NOMO-1 treated with dmso at 0.1 percent for 144 hours (cell line): ENCODE measurements at regions not wholly inside any gene's neighbourhood (a gene's known extent, or its start where the extent isn't known, plus 50 kb on each side); places are given as distances from the start of the nearest gene placed in this dataset.

Experiments used
- DNase-seq: peaks from one replicate; lab custom pipeline; 2025; ENCODE audit not compliant: unreplicated experiment; lab: John Stamatoyannopoulos, UW

DNA sequence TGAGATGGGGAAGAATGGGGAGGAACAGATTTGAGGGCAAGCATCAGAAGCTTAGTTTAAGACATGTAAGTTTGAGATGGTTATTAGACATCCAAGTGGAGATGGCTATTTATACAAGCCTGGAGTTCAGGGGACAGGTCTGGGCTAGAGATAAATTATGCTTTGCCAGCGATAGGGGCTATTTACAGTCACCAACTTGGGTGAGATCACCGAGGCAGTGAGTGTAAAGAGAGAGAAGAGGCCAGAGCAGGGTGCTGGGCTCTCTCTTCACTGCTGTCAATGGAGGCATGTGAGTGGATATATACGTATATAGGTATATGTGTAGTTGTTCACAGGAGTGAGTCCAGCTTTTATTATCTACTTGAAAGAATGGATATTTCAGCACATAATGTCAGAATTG is 81.0 kb downstream of the QPCT start:
- DNase-seq, result no peak

DNA sequence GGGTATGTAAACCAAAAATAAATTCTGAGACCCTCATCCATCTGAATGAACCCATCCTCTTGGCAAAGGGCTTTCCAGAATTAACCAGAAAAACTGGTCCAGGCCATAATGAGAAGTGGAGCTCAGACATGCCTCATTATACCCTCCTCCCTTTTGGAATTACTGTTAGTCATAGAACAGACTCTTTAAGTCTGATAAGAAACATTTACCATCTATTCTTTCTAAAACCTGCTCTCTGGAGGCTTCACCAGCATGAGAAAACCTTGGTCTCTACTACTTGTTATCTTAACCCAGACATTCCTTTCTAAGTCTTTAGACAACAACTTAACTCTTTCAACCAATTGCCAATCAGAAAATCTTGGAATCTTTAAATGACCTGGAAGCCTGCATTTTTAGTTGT is 82.8 kb downstream of the QPCT start:
- no peak for DNase-seq

- DNase-seq, result no peak
These were observed 91.9 kb downstream of the QPCT start for GRCh38 chr2:37436323-37436722.

- DNase-seq, result no peak
These were observed 94.8 kb downstream of the QPCT start for GRCh38 chr2:37439131-37439642.

GRCh38 chr2:37441055-37441454 is 96.6 kb downstream of the QPCT start:
- no peak for DNase-seq

DNA sequence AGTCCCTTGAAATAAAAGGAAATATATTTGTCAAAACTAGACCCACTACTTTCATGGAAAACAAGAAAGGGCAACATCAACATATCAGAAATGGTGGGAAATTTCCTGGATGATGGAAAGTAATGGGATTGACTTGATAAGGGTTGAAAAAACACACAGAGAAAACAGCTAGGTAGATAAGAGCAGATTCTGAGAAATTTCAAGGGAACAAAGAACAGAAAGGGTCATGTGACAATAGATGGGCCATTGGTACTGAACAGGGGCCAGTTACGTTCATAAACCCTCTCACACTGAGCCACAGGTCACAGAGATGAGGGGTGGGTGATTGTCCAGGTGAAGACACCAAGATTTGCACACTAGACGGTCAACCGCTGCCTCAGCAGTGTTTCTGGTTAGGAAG is 98.7 kb downstream of the QPCT start:
- DNase-seq, result no peak

- no peak for DNase-seq
These were observed 103.0 kb downstream of the QPCT start for GRCh38 chr2:37447446-37447845.

- DNase-seq, result no peak
These were observed 104.1 kb downstream of the QPCT start for GRCh38 chr2:37448342-37449120.

- DNase-seq, result no peak
These were observed 105.4 kb downstream of the QPCT start for GRCh38 chr2:37449761-37450296.

DNA sequence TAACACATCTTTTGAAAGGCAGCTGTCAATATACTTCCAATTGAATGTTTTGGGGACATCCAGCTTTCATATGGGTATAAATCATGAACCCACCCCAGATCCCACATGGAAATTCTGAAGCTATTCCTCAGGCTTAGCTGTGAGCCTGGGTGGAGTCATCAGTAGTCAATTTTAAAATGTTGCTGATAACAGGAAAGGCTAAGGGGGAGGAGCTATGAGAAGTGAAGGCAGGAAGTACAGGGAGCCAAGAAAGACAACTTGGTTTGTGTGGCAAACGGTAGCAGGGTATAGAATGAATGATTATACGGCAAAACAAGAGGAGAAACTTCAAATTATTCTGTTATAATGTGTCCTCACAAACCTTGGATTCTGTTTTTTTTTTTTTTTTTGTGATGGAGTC is 108.6 kb downstream of the QPCT start:
- no peak for DNase-seq

DNA sequence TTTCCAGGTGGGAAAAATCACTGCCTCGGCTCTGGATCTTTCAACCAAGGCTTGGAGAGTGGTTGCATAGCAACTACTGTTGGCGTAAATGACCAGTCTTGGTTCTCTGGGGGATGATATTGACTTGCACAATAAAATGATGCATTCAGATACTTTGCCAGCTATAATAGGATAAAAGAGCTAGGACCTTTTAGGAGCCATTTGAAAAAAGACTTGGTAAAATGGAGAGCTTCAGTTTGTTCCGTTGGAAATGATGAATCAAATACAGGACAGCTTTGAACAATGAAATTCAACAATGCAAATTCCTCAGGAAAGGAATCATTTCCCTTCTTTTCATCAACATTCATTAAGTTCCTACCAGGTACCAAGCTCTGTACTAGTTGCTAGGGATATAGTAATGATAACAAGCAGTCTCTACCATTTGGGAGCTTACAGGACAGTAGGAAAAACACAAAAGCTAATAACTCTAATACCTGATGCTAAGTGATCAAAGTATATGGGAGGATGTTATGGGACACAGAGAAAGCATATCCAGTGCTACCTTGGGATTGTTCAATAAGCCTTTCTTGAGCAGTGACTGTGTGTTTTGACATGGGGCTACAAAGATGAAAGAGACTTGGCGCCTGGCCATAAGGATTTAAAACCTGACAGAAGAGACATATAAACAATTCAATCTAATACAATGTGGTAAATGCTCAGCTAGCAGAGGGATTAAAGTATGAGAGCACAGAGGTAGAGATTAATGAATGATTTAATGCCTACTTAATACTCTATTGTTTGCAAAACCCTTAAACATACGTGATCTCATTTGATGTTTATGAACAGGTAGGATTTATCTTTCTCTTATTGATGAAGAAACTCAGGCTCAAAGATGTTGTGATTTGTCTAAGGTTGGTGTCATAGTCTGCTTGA is 110.7 kb downstream of the QPCT start:
- DNase-seq, result no peak

DNA sequence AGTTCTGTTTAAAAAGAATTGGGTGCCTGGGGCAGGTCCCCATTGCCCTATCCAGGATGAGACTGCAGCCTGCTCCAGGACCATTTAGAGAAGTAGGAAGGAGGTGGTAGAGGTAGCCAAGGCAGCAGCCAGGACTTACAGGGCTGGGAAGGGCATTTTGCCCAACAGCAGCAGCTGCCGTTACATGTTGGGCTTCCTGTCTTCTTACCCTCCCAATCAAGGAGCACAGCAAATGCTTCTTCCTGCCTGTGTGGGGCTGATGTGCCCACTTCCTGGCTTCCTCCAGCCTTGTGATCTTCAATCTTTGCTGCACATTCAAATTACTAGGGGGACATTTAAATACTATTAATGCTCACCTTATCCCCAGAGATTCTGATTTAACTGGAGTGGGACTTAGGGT is 112.0 kb downstream of the QPCT start:
- no peak for DNase-seq

- no peak for DNase-seq
These were observed 113.0 kb downstream of the QPCT start for GRCh38 chr2:37457401-37457901.

DNA sequence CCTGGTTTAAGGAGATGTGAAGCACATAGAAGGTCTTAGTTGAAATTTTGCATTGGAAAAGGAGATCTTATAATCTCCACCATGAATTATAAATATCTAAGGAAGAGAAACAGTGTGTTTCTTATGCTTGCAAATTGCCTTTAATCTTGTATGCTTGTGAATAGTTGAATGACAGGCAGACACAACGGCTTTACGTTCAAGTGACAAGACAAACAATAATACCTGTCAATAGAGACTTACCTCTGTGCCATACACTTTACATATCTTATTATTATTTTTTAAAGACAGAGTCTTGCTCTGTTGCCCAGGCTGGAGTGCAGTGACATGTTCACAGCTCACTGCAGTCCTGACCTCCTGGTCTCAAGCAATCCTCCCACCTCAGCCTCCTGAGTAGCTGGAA is 113.7 kb downstream of the QPCT start:
- DNase-seq, result no peak

DNA sequence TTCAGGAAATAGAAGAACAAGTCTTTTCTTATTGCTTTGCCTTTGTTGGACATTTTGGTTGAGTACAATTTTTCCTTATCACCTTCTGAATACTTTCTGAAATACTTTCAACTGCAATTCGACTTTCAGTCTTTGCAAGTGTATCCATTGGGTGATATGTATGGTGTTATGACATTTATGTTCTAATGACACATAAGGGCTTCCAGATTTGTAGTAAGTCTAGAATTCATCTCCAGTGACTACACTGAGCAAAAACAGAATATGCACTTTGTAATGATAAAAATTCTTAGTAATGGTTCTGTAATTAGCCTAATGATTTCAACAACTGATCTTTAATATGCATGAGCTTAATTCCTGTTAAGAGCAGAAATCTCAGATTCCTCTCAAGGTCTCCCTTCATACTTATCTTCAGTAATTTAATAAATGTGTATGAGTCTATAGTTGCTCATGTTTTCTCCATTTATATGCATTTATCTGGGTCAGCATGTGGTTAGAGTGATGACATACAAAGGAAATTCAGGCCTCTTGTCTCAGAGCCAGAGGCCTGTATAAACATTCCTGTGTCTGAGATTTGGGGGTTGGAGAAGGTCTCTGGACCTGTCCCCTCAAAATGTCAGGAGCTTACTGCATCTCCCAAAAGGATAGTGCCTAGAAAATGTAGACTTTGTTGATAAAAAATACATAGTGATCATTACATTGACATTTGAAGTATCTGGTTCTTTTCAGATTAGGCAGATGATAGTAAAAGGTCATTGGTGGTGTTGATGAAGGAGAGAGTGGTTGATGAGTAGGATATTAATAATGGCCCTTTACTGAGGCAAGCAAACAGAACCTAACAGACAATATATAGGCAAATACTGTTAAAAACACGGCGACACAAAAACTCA is 114.9 kb downstream of the QPCT start:
- no peak for DNase-seq

DNA sequence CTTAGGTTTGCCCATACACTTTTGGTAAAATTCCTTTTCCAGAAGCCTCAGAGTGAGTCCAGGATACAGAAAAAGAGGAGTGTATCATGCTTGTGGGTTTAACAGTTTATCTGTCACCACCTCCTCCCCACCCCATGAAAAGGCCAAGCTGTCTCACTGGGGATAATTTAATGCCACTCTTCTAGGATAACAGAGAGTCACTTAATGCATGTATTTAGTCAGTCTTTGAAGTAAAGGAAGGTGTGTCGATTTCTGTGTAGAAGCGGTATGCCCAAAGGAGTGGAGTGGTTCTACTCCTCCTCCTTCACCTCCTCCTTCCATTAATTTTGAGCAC is 116.4 kb downstream of the QPCT start:
- DNase-seq, result no peak

DNA sequence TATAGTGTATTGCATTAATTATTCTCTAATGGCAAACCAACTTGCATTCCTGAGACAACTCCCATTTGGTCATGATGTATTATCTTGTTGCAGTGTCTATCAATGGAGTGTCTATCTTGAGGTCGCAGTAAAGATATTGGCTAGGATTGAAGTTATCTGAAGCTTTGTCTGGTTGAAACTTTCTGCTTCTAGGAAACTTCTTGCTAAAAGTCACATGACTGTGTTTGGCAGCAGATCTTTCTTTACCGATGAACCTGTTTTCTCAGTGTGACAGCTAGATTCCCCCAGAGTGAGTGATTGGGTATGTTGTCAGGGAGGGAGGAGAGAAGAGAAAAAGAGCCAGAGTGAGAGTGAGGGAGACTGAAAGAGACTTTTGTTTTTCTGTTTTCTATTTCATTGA is 119.6 kb downstream of the QPCT start:
- no peak for DNase-seq

DNA sequence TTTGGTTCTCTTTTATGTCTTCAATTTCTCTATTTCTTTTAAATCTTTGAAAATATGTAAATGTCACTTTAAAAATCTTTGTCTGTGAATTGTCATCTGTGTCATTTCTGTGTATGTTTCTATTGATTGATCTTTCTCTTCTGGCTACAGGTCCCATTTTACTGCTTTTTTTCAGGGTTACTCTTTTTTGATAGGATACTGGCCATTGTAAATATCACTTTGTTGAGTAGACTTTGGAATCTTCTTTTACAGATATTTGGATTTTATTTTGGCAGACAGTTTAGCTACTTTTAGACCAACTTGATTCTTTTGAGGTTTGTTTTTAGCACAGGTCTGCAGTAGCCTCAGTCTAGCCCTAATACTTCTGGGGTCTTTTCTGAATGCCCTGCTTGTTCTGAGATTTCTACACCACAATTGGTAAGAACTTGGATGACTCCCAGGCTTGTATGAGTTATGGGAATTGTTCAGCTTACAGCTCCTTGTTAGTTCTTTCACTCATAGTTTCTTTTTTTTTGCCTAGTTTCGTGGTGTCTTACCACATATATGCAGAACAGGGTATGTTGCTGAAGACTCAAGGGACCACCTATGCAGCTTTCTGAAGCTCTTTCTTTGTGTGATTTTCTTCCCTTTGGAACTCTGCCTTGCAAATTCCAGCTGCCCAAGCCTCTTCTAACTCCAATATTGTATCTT is 122.2 kb downstream of the QPCT start:
- DNase-seq, result no peak

DNA sequence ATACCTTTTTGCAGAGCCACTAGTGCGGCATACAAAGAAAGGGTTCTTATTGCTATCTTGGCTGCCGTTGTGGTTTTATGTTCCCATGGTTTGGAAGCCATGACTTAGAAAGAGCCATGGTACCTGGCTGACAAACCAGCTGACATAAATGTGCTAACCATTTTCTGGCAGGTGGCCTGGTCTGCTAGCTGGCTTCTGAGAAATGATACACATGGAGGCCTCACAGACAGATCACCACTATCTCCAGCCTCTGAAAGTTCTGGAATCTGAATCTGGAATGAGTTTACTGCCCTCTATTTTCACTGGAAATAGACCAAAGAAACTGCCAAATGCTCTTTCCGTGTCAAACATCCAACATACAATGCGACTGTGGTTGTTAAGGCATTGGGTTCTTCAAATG is 123.7 kb downstream of the QPCT start:
- no peak for DNase-seq

GRCh38 chr2:37469126-37469525 is 124.7 kb downstream of the QPCT start:
- no peak for DNase-seq
